GM06990 (cell line): ENCODE measurements at regions not wholly inside any gene's neighbourhood (a gene's known extent, or its start where the extent isn't known, plus 50 kb on each side); places are given as distances from the start of the nearest gene placed in this dataset.

Source experiments
- DNase-seq: peaks from one replicate; pipeline ENCODE4 v3.0.0-alpha.2; 2011; ENCODE audit not compliant: insufficient read length; ENCODE audit errors: extremely low read depth
- H3K27me3 ChIP-seq: replicated peaks from 2 replicates; pipeline ENCODE4 v1.6.0; 2011; ENCODE audit warnings: low read length; ENCODE audit not compliant: control insufficient read depth, insufficient read depth
- H3K36me3 ChIP-seq: 2 replicates; pipeline ENCODE4 v1.5.1; 2011; ENCODE audit warnings: low read length; ENCODE audit not compliant: control insufficient read depth, insufficient read depth
- H3K4me3 ChIP-seq: replicated peaks from 2 replicates; pipeline ENCODE4 v1.5.1; 2011; ENCODE audit warnings: low read depth, mild to moderate bottlenecking, control low read depth, low read length
- CTCF ChIP-seq: IDR thresholded peaks from 2 replicates; pipeline ENCODE4 v1.5.1; 2011; ENCODE audit warnings: low read length, control low read depth, mild to moderate bottlenecking, inconsistent platforms; ENCODE audit not compliant: insufficient read depth, poor library complexity, severe bottlenecking

- TF ChIP-seq CTCF: no peak
Measured at GRCh38 chr15:29563112-29563511, 259.2 kb downstream of the TJP1 start.

GRCh38 chr15:29560896-29561295 lies 261.4 kb downstream of the TJP1 start:
- TF ChIP-seq CTCF: no peak
- no peaks in the 10 kb centered on the region for H3K36me3 ChIP-seq
- H3K27me3 ChIP-seq: no peaks in the 10 kb centered on the region
- no peak overlapping the region for H3K4me3 ChIP-seq
- no peak for DNase-seq

More at GRCh38 chr15:29563112-29563511, 259.2 kb downstream of the TJP1 start:
- no peaks in the 10 kb centered on the region for H3K36me3 ChIP-seq
- no peaks in the 10 kb centered on the region for H3K27me3 ChIP-seq
- no peak for DNase-seq
- no peak overlapping the region for H3K4me3 ChIP-seq

GRCh38 chr15:29558261-29558660 lies 264.0 kb downstream of the TJP1 start:
- Histone ChIP-seq H3K27me3 (no peaks in the 10 kb centered on the region), H3K36me3 (no peaks in the 10 kb centered on the region)
- no peak for TF ChIP-seq CTCF

GRCh38 chr15:29557171-29557570 lies 265.1 kb downstream of the TJP1 start:
- no peak for DNase-seq
- H3K36me3 ChIP-seq: no peaks in the 10 kb centered on the region
- no peaks in the 10 kb centered on the region for H3K27me3 ChIP-seq
- no peak for TF ChIP-seq CTCF
- H3K4me3 ChIP-seq: no peak overlapping the region

More at GRCh38 chr15:29558261-29558660, 264.0 kb downstream of the TJP1 start:
- no peak for DNase-seq
- H3K4me3 ChIP-seq: no peak overlapping the region

DNA sequence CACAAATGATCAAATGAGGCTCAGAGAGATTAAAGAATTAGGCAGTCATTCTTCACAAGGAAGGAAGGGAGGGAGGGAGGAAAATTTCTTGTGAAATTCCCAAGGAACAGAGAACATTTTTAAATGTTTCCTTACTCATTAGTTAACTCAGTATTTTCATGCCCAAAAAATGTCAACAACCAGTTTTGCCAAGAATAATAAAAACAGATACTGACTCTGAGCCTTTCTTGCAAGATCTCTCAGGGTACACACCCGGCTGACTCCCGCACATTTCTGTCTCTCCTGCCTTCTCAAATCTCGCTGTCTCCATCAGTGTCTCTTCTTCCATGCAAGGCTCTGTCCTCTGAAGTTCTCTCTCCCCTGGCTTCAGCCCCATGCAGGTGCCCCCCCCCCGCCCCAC lies 265.9 kb downstream of the TJP1 start:
- Histone ChIP-seq H3K27me3 (no peaks in the 10 kb centered on the region), H3K36me3 (no peaks in the 10 kb centered on the region), H3K4me3 (no peak overlapping the region)
- DNase-seq: no peak
- no peak for TF ChIP-seq CTCF

DNA sequence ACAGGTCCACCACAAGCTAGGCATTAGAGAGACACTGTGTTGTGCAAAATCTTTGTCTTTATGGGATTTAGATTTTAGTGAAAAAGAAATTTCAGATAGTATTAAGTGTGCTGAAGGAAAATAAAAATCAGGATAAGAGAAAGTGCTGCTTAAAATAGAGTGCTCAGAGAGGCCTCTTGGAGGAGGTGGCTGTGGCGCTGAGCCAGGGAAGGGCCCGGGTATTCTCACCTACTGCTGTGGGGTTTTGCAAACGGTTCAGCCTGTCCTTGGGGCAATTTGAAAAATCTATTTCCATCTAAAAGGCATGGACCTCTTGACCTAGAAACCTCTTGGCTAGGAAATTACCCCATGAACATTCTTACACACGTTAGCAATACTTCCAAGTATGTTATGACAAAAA lies 267.7 kb downstream of the TJP1 start:
- TF ChIP-seq CTCF: no peak
- Histone ChIP-seq H3K36me3 (no peaks in the 10 kb centered on the region), H3K27me3 (no peaks in the 10 kb centered on the region), H3K4me3 (no peak overlapping the region)
- no peak for DNase-seq
